ENCODE measurements at regions not wholly inside any gene's neighbourhood (a gene's known extent, or its start where the extent isn't known, plus 50 kb on each side); places are given as distances from the start of the nearest gene placed in this dataset.

GRCh38 chr17:11144358-11145233 is 96.4 kb upstream of the SHISA6 start:
- DNase-seq (ENCODE audit: low read depth): peak; percentile 35
- TF ChIP-seq CTCF (IDR thresholded peaks at IDR 0.05; ENCODE audit: control insufficient read depth, extremely low read depth, insufficient read depth): peak; percentile 74
- H3K4me3 ChIP-seq (ENCODE audit: low read depth, low read length): no peak overlapping the region

GRCh38 chr17:11142231-11142630 is 98.8 kb upstream of the SHISA6 start:
- no peak overlapping the region for H3K4me3 ChIP-seq (ENCODE audit: low read depth, low read length)
- DNase-seq (ENCODE audit: low read depth): no peak
- TF ChIP-seq CTCF (IDR thresholded peaks at IDR 0.05; ENCODE audit: control insufficient read depth, extremely low read depth, insufficient read depth): no peak

GRCh38 chr17:11140501-11140900 is 100.5 kb upstream of the SHISA6 start:
- no peak for DNase-seq (ENCODE audit: low read depth)
- TF ChIP-seq CTCF (IDR thresholded peaks at IDR 0.05; ENCODE audit: control insufficient read depth, extremely low read depth, insufficient read depth): no peak
- no peak overlapping the region for H3K4me3 ChIP-seq (ENCODE audit: low read depth, low read length)

- H3K4me3 ChIP-seq (ENCODE audit: low read depth, low read length): no peak overlapping the region
- no peak for TF ChIP-seq CTCF (IDR thresholded peaks at IDR 0.05; ENCODE audit: control insufficient read depth, extremely low read depth, insufficient read depth)
- DNase-seq (ENCODE audit: low read depth): no peak
These were observed 101.0 kb upstream of the SHISA6 start for GRCh38 chr17:11140043-11140442.

GRCh38 chr17:11138023-11138422 is 103.0 kb upstream of the SHISA6 start:
- no peak overlapping the region for H3K4me3 ChIP-seq (ENCODE audit: low read depth, low read length)
- no peak for TF ChIP-seq CTCF (IDR thresholded peaks at IDR 0.05; ENCODE audit: control insufficient read depth, extremely low read depth, insufficient read depth)
- DNase-seq (ENCODE audit: low read depth): no peak

GRCh38 chr17:11135819-11136218 is 105.2 kb upstream of the SHISA6 start:
- no peak for TF ChIP-seq CTCF (IDR thresholded peaks at IDR 0.05; ENCODE audit: control insufficient read depth, extremely low read depth, insufficient read depth)
- no peak overlapping the region for H3K4me3 ChIP-seq (ENCODE audit: low read depth, low read length)
- DNase-seq (ENCODE audit: low read depth): no peak

GRCh38 chr17:11130367-11130766 is 110.6 kb upstream of the SHISA6 start:
- no peak for TF ChIP-seq CTCF (IDR thresholded peaks at IDR 0.05; ENCODE audit: control insufficient read depth, extremely low read depth, insufficient read depth)

More at GRCh38 chr17:11130367-11130766, 110.6 kb upstream of the SHISA6 start:
- DNase-seq (ENCODE audit: low read depth): no peak
- H3K4me3 ChIP-seq (ENCODE audit: low read depth, low read length): no peak overlapping the region

All from LNCaP clone FGC (cell line).